BJ (cell line): ENCODE measurements at regions not wholly inside any gene's neighbourhood (a gene's known extent, or its start where the extent isn't known, plus 50 kb on each side); places are given as distances from the start of the nearest gene placed in this dataset.

ENCODE experiments used
- CTCF ChIA-PET: fragments of 350-600 bp; formaldehyde crosslinking; extraction: SDS; loops from one replicate; lab custom pipeline; 2021; ENCODE audit warnings: antibody characterized with exemption, inconsistent platforms; lab: Yijun Ruan, JAX
- POLR2A ChIA-PET: fragments of 300-600 bp; sonication (Branson Sonifier 250); formaldehyde crosslinking; extraction: SDS; loops from one replicate; lab custom pipeline; 2021; ENCODE audit warnings: antibody characterized with exemption; lab: Charles Lee
- DNase-seq: peaks from one replicate; pipeline ENCODE4 v3.0.0-alpha.2; 2011; ENCODE audit warnings: low read depth
- H3K27me3 ChIP-seq: 2 replicates; pipeline ENCODE4 v1.6.0; 2011; ENCODE audit warnings: low read length; ENCODE audit not compliant: control insufficient read depth, insufficient read depth
- H3K36me3 ChIP-seq: 2 replicates; pipeline ENCODE4 v1.5.1; 2011; ENCODE audit warnings: low read length; ENCODE audit not compliant: control insufficient read depth, insufficient read depth
- H3K4me3 ChIP-seq: 2 replicates; pipeline ENCODE4 v1.5.1; 2011; ENCODE audit warnings: low read depth, mild to moderate bottlenecking, control low read depth, low read length
- TF ChIP-seq, protein P1 (sequence below): IDR thresholded peaks from 2 replicates; pipeline ENCODE4 v1.5.1; 2011; ENCODE audit warnings: low read depth, mild to moderate bottlenecking, control low read depth, inconsistent platforms, low read length, moderate library complexity; ENCODE audit not compliant: insufficient read depth

DNA sequence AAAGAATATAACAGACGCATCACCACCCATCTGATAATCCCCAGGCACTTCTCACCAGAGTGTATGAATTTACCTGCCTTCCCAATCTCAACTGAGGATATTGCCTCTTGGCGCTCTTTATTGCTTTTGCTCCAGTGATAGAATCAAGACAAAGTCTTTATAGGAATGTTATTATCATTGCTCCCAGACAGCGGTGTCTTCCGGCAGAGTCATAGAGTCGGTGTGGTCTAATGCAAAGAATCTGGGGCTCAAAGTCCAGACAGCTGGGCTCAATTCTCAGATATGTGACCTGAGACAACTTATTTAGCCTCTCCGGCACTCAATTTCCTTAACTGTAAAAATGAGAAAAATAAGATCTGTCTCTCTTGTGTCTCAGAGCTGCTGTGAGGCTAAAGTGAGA lies 106.1 kb upstream of the PAK3 start:
- H3K27me3 ChIP-seq: no peaks in the 10 kb centered on the region
- TF ChIP-seq, protein P1, sequence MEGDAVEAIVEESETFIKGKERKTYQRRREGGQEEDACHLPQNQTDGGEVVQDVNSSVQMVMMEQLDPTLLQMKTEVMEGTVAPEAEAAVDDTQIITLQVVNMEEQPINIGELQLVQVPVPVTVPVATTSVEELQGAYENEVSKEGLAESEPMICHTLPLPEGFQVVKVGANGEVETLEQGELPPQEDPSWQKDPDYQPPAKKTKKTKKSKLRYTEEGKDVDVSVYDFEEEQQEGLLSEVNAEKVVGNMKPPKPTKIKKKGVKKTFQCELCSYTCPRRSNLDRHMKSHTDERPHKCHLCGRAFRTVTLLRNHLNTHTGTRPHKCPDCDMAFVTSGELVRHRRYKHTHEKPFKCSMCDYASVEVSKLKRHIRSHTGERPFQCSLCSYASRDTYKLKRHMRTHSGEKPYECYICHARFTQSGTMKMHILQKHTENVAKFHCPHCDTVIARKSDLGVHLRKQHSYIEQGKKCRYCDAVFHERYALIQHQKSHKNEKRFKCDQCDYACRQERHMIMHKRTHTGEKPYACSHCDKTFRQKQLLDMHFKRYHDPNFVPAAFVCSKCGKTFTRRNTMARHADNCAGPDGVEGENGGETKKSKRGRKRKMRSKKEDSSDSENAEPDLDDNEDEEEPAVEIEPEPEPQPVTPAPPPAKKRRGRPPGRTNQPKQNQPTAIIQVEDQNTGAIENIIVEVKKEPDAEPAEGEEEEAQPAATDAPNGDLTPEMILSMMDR: no peak
- H3K36me3 ChIP-seq: no peaks in the 10 kb centered on the region
- POLR2A ChIA-PET: no interaction called here
- no peak for DNase-seq
- CTCF ChIA-PET: interaction anchor here (1.9 kb wide), 1 partner anchor 110 kb away, joined by 6 read pairs; no protein-coding TSS in a partner anchor
- H3K4me3 ChIP-seq: no peak overlapping the region

DNA sequence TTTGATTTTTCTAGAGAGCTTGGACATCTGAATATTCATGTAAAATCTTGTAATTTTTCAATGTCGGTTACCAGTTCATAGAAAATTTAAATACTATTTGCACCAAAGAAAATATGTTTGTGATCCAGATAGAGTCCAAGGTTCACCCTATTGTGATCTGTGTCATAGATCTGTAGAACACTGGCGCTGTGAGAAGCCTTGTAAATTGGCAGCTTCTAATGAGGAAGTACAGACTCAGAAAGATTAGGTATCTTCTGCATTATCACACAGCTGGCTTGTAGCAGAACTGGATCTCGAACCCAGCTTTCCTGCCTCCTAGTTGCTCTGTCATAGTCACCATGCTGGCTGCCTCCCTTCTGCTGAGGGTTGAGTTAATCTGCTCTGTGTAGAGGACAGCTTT lies 106.5 kb upstream of the PAK3 start:
- Histone ChIP-seq H3K36me3 (no peaks in the 10 kb centered on the region), H3K27me3 (no peaks in the 10 kb centered on the region), H3K4me3 (no peak overlapping the region)
- ChIA-PET POLR2A (no interaction called here), CTCF (interaction anchor here (1.9 kb wide), 1 partner anchor 111 kb away, joined by 6 read pairs; no protein-coding TSS in a partner anchor)
- no peak for DNase-seq
- TF ChIP-seq, protein P1: no peak

DNA sequence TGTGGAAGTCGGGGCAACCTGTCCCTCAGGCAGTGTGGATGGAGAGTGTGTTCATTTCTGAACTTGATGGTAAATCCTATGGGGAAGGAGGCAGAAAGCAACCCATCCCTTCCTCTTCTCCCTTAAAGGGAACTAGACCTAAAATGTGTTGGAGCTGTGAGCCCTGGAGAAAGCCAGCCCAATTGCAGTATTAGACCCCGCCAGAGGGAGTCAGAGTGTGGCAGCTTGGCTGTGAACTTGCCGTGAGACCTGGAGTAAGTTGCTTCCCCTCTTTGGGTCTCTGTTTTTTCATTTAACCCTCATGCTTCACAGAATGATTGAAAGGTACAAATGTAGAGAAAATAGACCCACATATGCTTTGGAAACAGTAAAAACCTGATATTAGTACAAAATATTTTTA lies 108.7 kb upstream of the PAK3 start:
- TF ChIP-seq, protein P1: no peak
- CTCF ChIA-PET: no interaction called here
- POLR2A ChIA-PET: no interaction called here
- Histone ChIP-seq H3K36me3 (no peaks in the 10 kb centered on the region), H3K4me3 (no peak overlapping the region), H3K27me3 (no peaks in the 10 kb centered on the region)
- DNase-seq: no peak

DNA sequence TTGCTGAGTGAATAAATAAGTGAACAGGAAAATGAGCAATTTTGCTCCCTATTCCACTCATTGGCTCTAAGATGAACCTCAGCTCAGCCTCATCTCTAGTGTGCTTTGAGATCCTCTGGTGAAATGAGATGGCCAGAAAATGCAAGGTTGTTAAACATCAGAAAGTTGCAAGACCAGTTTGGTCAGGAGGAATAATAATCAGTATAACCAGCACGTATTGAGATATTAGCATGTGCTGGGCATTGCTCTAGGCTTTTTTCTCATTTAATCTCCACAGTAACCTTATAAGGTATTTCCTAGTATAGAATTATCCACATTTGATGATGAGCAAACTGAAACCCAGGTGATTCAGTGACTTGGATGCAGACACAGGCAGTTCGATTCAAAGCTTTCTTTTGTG lies 110.5 kb upstream of the PAK3 start:
- TF ChIP-seq, protein P1: no peak
- POLR2A ChIA-PET: no interaction called here

DNA sequence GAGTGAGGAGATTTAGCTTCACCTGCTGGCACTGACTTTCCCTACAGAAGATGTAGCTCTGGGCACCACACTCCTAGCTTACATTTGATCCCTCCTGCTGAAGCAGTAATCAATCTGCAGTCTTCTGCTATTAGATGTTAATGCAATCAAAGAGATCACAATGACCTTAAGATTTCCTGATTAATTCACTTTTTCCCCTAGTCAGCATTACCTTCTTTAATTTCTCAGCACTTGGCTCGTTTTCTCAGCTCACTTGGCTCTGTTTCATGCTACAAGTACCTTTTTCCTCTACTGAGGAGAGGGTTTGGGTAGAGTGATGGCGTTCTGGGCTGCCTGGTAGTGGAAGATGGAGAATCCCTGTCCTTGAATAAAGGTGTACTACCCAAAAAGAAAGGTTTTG lies 113.0 kb upstream of the PAK3 start:
- Histone ChIP-seq H3K27me3 (no peaks in the 10 kb centered on the region), H3K36me3 (no peaks in the 10 kb centered on the region), H3K4me3 (no peak overlapping the region)
- POLR2A ChIA-PET: no interaction called here
- CTCF ChIA-PET: no interaction called here
- no peak for DNase-seq
- TF ChIP-seq, protein P1: no peak

More for the DNA sequence above, 110.5 kb upstream of the PAK3 start:
- no peaks in the 10 kb centered on the region for H3K27me3 ChIP-seq
- no peak for DNase-seq
- H3K4me3 ChIP-seq: no peak overlapping the region
- H3K36me3 ChIP-seq: no peaks in the 10 kb centered on the region
- CTCF ChIA-PET: interaction anchor here (1.2 kb wide), 1 partner anchor 259 kb away, joined by 3 read pairs; no protein-coding TSS in a partner anchor
